Mesodermal cell (in vitro differentiated cells): ENCODE measurements at regions not wholly inside any gene's neighbourhood (a gene's known extent, or its start where the extent isn't known, plus 50 kb on each side); places are given as distances from the start of the nearest gene placed in this dataset.
"Not testable (repeated sequence)": the region's sequence is repeated elsewhere in the genome, so short reads cannot be mapped to it uniquely, and the experiment has no call there.

Source experiments
- H3K27ac ChIP-seq: 2 replicates; pipeline ENCODE4 v1.7.0; 2013; ENCODE audit warnings: mild to moderate bottlenecking, low read depth, low read length, moderate library complexity; ENCODE audit not compliant: severe bottlenecking
- H3K36me3 ChIP-seq: 2 replicates; pipeline ENCODE4 v1.7.1; 2013; ENCODE audit warnings: mild to moderate bottlenecking, low read length, moderate library complexity; ENCODE audit not compliant: control insufficient read depth, insufficient read depth
- H3K4me1 ChIP-seq: one replicate; pipeline ENCODE4 v1.7.1; 2013; ENCODE audit warnings: mild to moderate bottlenecking, low read length; ENCODE audit not compliant: insufficient read depth, control insufficient read depth, poor library complexity, severe bottlenecking
- H3K4me3 ChIP-seq: 2 replicates; pipeline ENCODE4 v1.7.0; 2013; ENCODE audit warnings: low read length, control low read depth, mild to moderate bottlenecking; ENCODE audit not compliant: insufficient read depth, poor library complexity, severe bottlenecking; ENCODE audit errors: extremely low read depth
- H3K9me3 ChIP-seq: 2 replicates; pipeline ENCODE4 v1.7.1; 2013; ENCODE audit warnings: mild to moderate bottlenecking, low read length, moderate library complexity; ENCODE audit not compliant: control insufficient read depth
- WGBS, 2 experiments: methylation state at CpG; one replicate each; pipeline ENCODE4 v1.1.5; 2013; ENCODE audit warnings: missing lambda C conversion rate in 2 of 2; ENCODE audit not compliant: insufficient coverage in 2 of 2; 5-methylcytosine and 5-hydroxymethylcytosine counted together

GRCh38 chr1:120668187-120668586, 55.6 kb upstream of the NBPF26 start:
- H3K4me3 ChIP-seq, H3K9me3 ChIP-seq, H3K4me1 ChIP-seq, H3K27ac ChIP-seq, H3K36me3 ChIP-seq: not testable (repeated sequence)
- WGBS, 2 experiments: no CpG with 5 or more reads among the region's 1 CpG
